ACHN (cell line): ENCODE measurements at regions not wholly inside any gene's neighbourhood (a gene's known extent, or its start where the extent isn't known, plus 50 kb on each side); places are given as distances from the start of the nearest gene placed in this dataset.

ENCODE experiments used
- DNase-seq: peaks from one replicate; pipeline ENCODE4 v3.0.0-alpha.2; 2015
- in situ Hi-C: cut with HindIII; loops from 2 replicates; pipeline ENCODE4 v1.10.0; 2017; ENCODE audit warnings: low sequenced_read_pairs, low pct_ligation_motif_present, low pct_unique_long_range_greater_than_20kb

- in situ Hi-C loops = no loop called here
- no peak for DNase-seq
These were observed 388.0 kb upstream of the CDH8 start for GRCh38 chr16:62424206-62424605.

- in situ Hi-C loops = no loop called here
- no peak for DNase-seq
These were observed 372.5 kb upstream of the CDH8 start for GRCh38 chr16:62408760-62409159.

GRCh38 chr16:62406387-62406786, 370.1 kb upstream of the CDH8 start:
- in situ Hi-C loops = no loop called here
- DNase-seq = no peak

GRCh38 chr16:62404842-62405611, 368.8 kb upstream of the CDH8 start:
- in situ Hi-C loops = no loop called here
- no peak for DNase-seq

GRCh38 chr16:62392698-62393097, 356.5 kb upstream of the CDH8 start:
- in situ Hi-C loops = no loop called here
- no peak for DNase-seq

GRCh38 chr16:62391940-62392339, 355.7 kb upstream of the CDH8 start:
- DNase-seq = no peak
- in situ Hi-C loops = no loop called here

GRCh38 chr16:62391134-62391533, 354.9 kb upstream of the CDH8 start:
- in situ Hi-C loops = no loop called here
- no peak for DNase-seq

GRCh38 chr16:62390214-62390613, 354.0 kb upstream of the CDH8 start:
- no peak for DNase-seq
- in situ Hi-C loops = no loop called here

GRCh38 chr16:62386411-62386810, 350.2 kb upstream of the CDH8 start:
- no peak for DNase-seq
- in situ Hi-C loops = no loop called here

GRCh38 chr16:62383941-62384340, 347.7 kb upstream of the CDH8 start:
- in situ Hi-C loops = no loop called here
- no peak for DNase-seq

GRCh38 chr16:62370445-62370844, 334.2 kb upstream of the CDH8 start:
- in situ Hi-C loops = no loop called here

GRCh38 chr16:62363501-62363900, 327.3 kb upstream of the CDH8 start:
- peak; percentile 7 for DNase-seq
- in situ Hi-C loops = no loop called here

More at GRCh38 chr16:62370445-62370844, 334.2 kb upstream of the CDH8 start:
- no peak for DNase-seq

- in situ Hi-C loops = no loop called here
- no peak for DNase-seq
These were observed 317.1 kb upstream of the CDH8 start for GRCh38 chr16:62353355-62353754.

GRCh38 chr16:62342216-62342615, 306.0 kb upstream of the CDH8 start:
- no peak for DNase-seq
- in situ Hi-C loops = no loop called here

GRCh38 chr16:62335356-62335755, 299.1 kb upstream of the CDH8 start:
- in situ Hi-C loops = no loop called here
- no peak for DNase-seq

GRCh38 chr16:62321606-62322005, 285.4 kb upstream of the CDH8 start:
- in situ Hi-C loops = no loop called here

GRCh38 chr16:62298600-62298999, 262.4 kb upstream of the CDH8 start:
- in situ Hi-C loops = no loop called here
- DNase-seq = no peak

More at GRCh38 chr16:62321606-62322005, 285.4 kb upstream of the CDH8 start:
- DNase-seq = no peak

GRCh38 chr16:62294213-62294972, 258.2 kb upstream of the CDH8 start:
- in situ Hi-C loops = no loop called here
- DNase-seq = no peak

- in situ Hi-C loops = no loop called here
- no peak for DNase-seq
These were observed 252.9 kb upstream of the CDH8 start for GRCh38 chr16:62288990-62289629.
